HFFc6 (cell line): ENCODE measurements at regions not wholly inside any gene's neighbourhood (a gene's known extent, or its start where the extent isn't known, plus 50 kb on each side); places are given as distances from the start of the nearest gene placed in this dataset.

ENCODE experiments used
- DNase-seq: peaks from one replicate; pipeline ENCODE4 v3.0.0-alpha.2; 2018
- H3K27ac Mint-ChIP-seq: 2 replicates; pipeline ENCODE4 v1.8.0; 2020; ENCODE audit warnings: mild to moderate bottlenecking, mixed read lengths
- H3K27me3 Mint-ChIP-seq: 2 replicates; pipeline ENCODE4 v1.8.0; 2021; ENCODE audit warnings: mild to moderate bottlenecking, moderate library complexity, mixed read lengths; ENCODE audit not compliant: insufficient read depth
- H3K36me3 Mint-ChIP-seq: 2 replicates; pipeline ENCODE4 v1.8.0; 2021; ENCODE audit warnings: low read depth, mixed read lengths
- H3K4me1 Mint-ChIP-seq: 2 replicates; pipeline ENCODE4 v1.8.0; 2020; ENCODE audit warnings: low read depth, mixed read lengths
- H3K4me3 Mint-ChIP-seq: 2 replicates; pipeline ENCODE4 v1.8.0; 2020; ENCODE audit warnings: mild to moderate bottlenecking, moderate library complexity, mixed read lengths
- H3K9me3 Mint-ChIP-seq: 2 replicates; pipeline ENCODE4 v1.8.0; 2020; ENCODE audit warnings: mild to moderate bottlenecking, mixed read lengths
- TF ChIP-seq, protein P1 (sequence below): fragments of 200-600 bp; sonication (generic); IDR thresholded peaks from 2 replicates; pipeline ENCODE4 v1.5.0; 2021; ENCODE audit warnings: antibody characterized with exemption, mild to moderate bottlenecking

GRCh38 chr2:198316852-198317396 is 512.5 kb downstream of the PLCL1 start:
- TF ChIP-seq, protein P1, sequence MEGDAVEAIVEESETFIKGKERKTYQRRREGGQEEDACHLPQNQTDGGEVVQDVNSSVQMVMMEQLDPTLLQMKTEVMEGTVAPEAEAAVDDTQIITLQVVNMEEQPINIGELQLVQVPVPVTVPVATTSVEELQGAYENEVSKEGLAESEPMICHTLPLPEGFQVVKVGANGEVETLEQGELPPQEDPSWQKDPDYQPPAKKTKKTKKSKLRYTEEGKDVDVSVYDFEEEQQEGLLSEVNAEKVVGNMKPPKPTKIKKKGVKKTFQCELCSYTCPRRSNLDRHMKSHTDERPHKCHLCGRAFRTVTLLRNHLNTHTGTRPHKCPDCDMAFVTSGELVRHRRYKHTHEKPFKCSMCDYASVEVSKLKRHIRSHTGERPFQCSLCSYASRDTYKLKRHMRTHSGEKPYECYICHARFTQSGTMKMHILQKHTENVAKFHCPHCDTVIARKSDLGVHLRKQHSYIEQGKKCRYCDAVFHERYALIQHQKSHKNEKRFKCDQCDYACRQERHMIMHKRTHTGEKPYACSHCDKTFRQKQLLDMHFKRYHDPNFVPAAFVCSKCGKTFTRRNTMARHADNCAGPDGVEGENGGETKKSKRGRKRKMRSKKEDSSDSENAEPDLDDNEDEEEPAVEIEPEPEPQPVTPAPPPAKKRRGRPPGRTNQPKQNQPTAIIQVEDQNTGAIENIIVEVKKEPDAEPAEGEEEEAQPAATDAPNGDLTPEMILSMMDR, result no peak
- DNase-seq, result no peak
- H3K36me3 Mint-ChIP-seq, result no peaks in the 10 kb centered on the region
- H3K4me1 Mint-ChIP-seq, result no peaks in the 10 kb centered on the region; the same call in 1 of the 2 replicates
- H3K27me3 Mint-ChIP-seq, result no peaks in the 10 kb centered on the region; the same call in none of the 2 replicates
- no peak overlapping the region for H3K27ac Mint-ChIP-seq
- H3K9me3 Mint-ChIP-seq, result no peaks in the 10 kb centered on the region
- H3K4me3 Mint-ChIP-seq, result no peak overlapping the region

DNA sequence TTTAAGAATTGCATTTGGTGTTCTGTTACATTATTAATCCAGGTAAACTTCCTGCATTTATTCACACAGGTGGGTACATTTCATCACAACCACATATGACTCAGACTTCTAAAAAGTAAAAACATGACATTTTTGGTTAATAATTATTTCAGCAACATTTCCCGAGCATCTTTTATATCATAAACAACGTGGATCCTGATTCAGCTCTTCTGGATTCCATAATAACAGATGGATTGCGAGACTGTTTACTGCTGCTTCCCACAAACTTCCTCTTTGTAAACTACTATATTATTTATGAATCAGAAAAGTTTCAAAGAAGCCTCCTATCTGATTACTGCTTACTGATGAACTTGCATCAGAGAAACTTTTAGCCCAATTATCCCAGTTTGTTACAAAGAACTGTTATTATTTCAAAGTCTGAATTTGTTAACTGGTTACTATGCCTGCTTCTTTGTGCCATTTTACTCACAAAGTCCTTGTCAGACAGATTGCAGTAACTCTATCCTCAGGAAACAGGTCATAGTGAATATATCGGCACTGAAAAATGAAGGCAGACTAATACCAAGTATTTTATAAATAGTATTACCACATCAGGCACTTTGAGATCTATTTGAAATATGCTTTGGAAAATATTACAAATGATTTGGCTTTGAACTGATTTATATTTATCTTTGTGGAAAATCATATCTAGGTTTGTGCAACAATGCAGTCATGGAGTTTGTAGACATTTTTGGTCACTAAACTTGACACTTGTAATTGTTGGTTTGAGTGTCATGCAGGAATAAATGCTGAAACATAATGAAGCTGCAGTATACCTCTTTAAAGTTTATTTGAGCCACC is 511.6 kb downstream of the PLCL1 start:
- H3K9me3 Mint-ChIP-seq, result no peaks in the 10 kb centered on the region
- H3K27ac Mint-ChIP-seq, result no peak overlapping the region
- no peaks in the 10 kb centered on the region; the same call in 1 of the 2 replicates for H3K4me1 Mint-ChIP-seq
- DNase-seq, result no peak
- H3K27me3 Mint-ChIP-seq, result no peaks in the 10 kb centered on the region; the same call in none of the 2 replicates
- TF ChIP-seq, protein P1, result no peak
- no peaks in the 10 kb centered on the region for H3K36me3 Mint-ChIP-seq
- H3K4me3 Mint-ChIP-seq, result no peak overlapping the region

- H3K36me3 Mint-ChIP-seq, result no peaks in the 10 kb centered on the region
- H3K27ac Mint-ChIP-seq, result no peak overlapping the region
- no peak overlapping the region for H3K4me3 Mint-ChIP-seq
- no peaks in the 10 kb centered on the region for H3K9me3 Mint-ChIP-seq
- peak; percentile 60 for DNase-seq
- TF ChIP-seq, protein P1, result peak; percentile 82
- no peaks in the 10 kb centered on the region; the same call in 1 of the 2 replicates for H3K4me1 Mint-ChIP-seq
- no peaks in the 10 kb centered on the region; the same call in none of the 2 replicates for H3K27me3 Mint-ChIP-seq
Observed at GRCh38 chr2:198314559-198315153, 510.3 kb downstream of the PLCL1 start.

- H3K4me3 Mint-ChIP-seq, result no peak overlapping the region
- H3K27ac Mint-ChIP-seq, result no peak overlapping the region
- H3K4me1 Mint-ChIP-seq, result no peaks in the 10 kb centered on the region; the same call in 1 of the 2 replicates
- H3K27me3 Mint-ChIP-seq, result no peaks in the 10 kb centered on the region; the same call in none of the 2 replicates
- no peak for DNase-seq
- no peaks in the 10 kb centered on the region for H3K36me3 Mint-ChIP-seq
- TF ChIP-seq, protein P1, result no peak
- no peaks in the 10 kb centered on the region for H3K9me3 Mint-ChIP-seq
Observed at GRCh38 chr2:198312596-198313483, 508.4 kb downstream of the PLCL1 start.

DNA sequence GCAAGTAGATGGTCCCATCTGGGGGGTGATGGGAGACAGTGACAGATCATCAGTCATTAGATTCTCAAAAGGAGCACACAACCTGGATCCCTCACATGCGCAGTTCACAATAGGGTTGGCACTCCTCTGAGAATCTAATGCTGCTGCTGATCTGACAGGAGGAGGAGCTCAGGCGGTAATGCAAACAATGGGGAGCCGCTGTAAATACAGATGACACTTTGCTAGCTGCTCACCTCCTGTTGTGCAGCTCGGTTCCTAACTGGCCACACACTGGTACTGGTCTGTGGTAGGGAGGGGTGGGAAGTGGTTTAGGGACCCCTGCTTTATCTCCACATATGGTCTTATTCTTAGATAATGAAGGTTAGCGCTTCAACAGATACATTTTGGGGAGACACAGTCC is 506.6 kb downstream of the PLCL1 start:
- no peaks in the 10 kb centered on the region for H3K9me3 Mint-ChIP-seq
- H3K27ac Mint-ChIP-seq, result no peak overlapping the region
- no peak overlapping the region for H3K4me3 Mint-ChIP-seq
- H3K4me1 Mint-ChIP-seq, result no peaks in the 10 kb centered on the region; the same call in 1 of the 2 replicates
- TF ChIP-seq, protein P1, result no peak
- DNase-seq, result no peak
- no peaks in the 10 kb centered on the region for H3K36me3 Mint-ChIP-seq
- peaks cover 8% of the 10 kb centered on the region for H3K27me3 Mint-ChIP-seq
